ENCODE measurements at regions not wholly inside any gene's neighbourhood (a gene's known extent, or its start where the extent isn't known, plus 50 kb on each side); places are given as distances from the start of the nearest gene placed in this dataset.
"Not testable (repeated sequence)": the region's sequence is repeated elsewhere in the genome, so short reads cannot be mapped to it uniquely, and the experiment has no call there.

DNA sequence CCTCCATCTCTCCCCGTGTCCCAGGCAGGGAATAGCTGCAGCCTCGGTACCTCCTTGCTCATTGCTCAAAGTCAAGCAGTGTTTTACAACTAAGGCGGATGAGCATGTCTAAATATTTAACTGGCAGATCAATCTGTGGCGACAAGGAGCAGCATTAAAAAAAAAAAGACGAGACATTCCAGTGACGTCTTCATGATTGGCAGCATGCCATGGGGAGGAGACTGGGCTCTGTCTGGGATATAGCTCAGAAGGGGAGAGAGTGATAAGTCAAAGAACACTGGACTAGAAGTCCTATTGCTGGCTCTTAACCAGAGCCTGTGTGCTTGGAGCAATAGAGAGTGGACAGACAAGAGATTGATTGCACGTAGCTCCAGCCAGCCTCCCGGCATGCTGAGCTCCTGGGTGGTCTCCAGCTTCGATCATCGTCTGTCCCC, 287.5 kb upstream of the PODXL start:
- DNase-seq, result no peak

DNA sequence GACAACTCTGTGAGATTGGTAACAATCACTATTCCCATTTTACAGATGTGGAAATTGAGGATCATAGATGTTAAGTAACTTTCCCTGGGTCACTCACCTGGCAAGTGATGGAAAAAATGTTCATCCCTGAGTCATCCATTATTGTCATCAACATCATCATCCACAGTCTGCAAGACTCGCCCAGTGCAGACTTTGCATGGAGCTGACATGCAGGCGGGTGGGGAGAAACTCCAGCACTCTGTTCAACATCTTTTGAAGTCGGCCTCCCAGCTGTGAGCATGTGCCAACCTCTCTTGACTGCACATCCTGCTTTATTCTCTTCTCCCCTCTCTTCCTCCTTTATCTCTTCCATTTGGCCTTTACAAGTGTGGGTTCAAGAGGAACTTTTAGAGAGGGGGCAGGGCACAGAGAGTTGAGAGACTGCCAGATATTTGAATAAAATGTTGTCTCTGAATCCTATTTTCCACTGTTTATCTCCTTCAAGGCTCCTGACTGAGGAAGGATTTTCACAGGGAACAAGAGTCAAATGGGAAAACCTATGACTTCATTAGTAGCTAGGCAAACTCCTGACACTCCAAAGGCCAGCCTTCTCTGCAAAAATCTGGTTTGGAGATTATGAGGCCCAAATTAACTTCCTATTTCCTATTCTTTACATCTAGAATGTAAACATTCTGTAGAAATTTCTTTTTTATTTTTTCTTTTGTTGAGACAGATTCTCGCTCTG, 283.7 kb upstream of the PODXL start:
- no peak for DNase-seq

DNA sequence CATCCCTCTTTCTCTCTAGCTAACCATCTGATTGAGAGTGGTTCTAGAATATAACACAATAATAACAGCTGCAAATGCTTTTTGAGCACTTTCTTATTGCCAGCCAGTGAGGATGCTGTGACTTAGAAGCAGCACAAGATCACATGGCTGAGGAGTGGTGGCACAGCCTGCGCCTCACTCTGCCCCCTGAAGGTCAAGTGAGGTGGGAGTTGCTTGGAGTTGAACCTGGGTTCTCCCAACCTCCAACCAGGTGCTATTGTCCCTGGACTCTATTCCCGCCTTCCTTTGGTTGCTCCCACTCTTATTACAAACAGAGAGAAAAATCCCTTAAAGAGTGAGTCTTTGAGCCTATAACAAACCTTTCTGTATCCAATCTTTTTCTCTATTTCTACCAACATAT, 280.3 kb upstream of the PODXL start:
- DNase-seq, result no peak

DNA sequence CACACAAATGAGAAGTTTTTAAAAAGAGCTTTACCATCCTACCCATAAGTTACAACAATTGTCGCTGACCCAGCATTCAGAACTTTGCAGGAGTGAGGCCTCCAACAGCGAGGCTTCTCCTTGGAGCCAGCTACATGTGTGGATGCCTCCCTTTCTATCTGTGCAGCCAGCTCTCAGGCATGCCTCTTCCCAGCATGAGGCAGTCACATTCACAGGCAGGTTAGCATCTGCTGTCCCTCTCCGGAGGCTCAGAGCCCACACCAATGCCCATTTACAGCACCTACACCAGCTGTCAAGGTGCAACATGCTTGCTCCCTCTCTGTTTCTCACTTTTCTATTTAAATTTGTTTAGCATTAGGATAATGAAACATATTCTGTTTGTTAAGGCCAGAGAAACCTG, 278.7 kb upstream of the PODXL start:
- DNase-seq, result no peak

DNA sequence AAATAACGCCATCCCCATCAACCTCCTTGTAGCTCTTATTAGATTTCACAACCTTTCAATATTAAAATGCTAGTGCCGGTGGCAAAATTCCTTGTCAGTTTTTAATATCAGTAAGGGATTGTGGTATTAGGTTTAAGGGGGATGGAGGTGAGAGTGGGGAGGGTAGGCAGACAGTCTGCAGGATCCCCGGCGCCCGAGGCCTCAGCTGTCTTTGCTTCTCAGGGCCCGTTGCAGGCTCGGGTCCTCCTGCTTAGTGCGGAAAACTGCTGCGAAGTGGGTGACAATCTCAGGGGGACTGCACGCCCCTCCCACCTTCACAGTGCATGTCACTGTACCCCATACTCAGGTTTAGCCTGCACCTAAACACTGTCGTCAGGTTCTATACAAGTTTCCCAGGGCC, 274.3 kb upstream of the PODXL start:
- DNase-seq, result no peak

DNA sequence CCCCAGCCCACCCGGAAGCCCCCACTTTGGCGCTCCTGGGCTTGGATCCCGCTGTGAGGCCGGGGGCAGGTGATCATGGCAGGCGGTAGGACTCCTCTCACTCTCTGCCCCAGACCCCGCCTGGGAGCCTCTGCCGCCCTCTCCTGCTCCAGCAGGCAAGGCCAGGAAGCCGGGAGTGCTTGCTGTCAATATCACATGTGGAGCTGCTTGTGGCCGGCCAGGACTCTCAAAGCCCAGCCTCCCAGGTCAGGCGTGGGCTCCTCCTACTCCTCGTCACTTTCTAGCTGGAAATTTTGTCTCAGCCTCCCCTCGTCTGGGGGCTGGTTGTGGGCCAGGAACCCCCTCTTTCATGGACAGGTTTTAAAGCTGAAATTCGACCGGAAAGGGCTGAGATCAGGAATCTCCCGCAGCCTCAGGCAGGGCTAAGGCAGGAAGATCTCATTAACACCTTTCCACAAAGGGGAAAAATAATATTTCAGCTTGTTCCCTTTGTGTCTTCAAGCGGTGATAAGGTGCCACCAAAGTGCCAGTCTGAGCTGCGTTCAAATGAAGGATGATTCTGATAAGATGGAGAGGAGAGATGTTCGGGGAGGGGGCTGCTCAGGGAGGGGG, 273.6 kb upstream of the PODXL start:
- DNase-seq, result no peak

DNA sequence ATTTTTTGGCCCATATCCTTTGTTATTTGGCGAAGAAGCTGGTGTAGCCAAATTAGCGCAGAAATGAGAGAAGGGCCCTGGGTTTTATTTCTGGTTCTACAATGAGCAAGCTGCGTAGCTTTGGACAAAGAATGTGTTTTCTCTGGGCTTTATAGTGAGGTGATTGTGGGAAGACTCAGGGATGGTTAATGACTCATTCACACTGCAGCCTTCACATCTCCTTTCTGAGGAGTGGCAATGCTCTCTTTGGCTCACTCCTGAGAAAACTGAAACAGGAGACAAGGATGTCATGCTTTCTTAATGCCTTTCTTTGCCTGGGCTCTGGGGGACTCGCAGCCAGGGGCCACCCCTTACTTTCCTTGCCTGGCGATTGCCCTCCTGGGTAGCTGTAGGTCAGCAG, 271.0 kb upstream of the PODXL start:
- DNase-seq, result no peak

DNA sequence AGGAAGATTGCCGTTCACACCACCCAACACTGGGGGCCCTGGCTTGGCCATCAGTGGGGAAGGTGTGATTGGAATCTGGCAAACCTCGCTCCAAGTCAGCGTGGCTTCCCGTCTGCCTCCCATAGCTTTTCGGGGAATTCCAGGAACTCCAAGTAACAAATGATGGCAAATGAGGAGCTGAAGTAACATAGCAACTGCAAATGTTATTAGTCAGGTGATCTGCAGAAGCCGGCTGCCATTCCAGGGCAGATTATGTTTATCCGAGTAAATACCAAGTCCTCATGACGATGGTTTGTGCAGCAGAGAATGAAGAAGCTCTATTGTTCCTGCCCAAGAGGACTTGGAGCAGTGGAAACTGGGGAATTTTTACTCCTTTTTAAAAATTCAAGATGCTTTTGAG, 270.5 kb upstream of the PODXL start:
- no peak for DNase-seq

DNA sequence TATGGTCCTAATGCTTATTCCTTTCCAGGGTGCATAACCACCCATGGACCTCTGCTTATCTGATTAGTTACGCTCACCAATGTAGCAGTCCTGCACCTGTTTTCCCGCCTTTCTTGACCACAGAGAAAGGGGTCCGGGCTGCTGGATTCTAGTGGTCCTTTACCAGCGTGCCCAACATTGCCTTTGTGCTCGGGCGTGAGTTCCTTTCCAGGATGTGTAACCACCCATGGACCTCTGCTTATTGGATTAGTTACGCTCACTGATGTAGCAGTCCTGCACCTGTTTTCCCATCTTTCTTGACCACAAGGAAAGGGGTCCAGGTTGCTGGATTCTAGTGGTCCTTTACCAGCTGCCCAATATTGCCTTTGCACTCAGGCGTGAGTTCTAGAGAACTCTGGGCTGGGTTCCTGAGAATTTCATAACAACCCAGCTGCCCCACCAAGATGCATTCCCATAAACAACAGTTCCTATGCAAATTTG, 267.6 kb upstream of the PODXL start:
- DNase-seq, result not testable (repeated sequence)

DNA sequence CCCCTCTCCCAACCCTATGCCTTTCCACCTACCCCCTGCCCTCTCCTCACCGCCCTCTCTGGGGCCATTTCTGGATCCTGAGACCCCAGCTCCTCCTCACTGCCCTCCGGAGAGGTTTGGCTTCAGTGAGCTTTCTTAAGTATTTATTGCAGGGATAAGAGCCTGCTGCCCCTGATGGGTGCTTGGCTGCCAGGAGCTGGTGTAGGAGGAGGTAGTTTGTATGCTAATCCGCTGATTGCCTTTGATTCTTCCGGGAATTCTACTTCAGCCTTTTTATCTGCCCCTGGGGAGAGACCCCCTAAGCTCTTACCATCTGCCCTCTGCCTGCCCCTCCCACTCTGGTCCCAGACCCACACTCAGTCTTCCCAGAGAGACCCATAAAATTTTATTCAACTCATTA, 263.5 kb upstream of the PODXL start:
- DNase-seq, result no peak

DNA sequence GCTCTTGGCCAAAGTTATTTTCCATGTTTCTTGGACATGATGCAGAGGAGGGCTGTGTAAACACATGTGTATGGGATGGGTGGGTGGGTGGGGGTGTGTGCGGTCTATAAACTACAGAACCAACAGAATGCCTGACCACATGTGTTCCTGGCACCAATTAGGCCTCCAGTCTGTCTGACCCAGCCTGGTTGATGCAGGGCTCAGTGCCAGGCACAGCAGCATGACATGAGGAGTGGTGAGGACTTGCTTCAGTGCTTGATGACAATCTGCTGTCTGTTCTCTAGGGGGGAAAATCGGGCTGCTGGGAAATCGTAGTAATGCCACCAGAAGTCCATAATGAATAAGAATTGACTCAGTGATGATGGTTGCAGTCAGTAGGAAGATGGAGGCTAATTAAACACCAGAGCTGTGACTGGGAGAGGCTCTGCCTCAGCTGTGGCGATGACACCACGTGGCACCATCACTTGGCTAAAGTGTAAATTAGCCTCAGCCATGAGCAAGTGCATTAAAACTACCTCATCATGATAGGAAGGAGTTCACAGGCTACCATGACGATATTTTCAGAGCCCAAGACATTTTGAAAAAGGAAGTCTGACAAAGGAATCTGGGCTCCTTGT, 260.1 kb upstream of the PODXL start:
- no peak for DNase-seq

DNA sequence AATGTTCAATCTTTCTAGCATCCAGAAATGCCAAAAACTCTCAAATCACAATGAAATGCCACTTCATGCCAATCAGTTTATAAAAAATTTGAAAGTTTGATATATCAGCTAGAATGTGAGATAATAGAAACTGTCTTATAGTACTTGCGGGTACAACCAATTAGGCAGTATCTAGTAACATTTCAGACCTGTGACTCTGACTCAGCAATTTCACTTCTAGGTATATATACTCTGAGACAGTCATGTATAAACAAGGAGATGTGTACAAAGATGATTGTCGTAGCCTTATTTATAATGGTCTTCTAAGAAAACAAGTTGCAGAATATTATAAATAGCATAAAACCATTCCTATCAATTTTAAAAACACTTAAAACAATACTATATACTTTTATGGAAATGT, 252.3 kb upstream of the PODXL start:
- no peak for DNase-seq

DNA sequence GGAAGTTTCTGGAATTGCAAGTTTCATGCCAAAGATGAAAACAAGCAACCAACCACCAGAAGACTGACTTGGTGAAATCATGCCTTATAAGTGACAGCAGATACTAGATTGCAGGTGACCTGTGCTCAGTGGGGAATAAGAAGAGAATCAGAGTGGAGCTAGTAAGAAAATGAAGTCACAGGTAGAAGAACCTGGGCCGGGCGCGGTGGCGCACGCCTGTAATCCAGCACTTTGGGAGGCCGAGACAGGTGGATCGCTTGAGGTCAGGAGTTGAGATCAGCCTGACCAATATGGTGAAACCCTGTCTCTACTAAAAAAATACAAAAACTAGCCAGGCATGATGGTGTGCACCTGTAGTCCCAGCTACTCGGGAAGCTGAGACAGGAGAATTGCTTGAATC, 251.7 kb upstream of the PODXL start:
- DNase-seq, result not testable (repeated sequence)

DNA sequence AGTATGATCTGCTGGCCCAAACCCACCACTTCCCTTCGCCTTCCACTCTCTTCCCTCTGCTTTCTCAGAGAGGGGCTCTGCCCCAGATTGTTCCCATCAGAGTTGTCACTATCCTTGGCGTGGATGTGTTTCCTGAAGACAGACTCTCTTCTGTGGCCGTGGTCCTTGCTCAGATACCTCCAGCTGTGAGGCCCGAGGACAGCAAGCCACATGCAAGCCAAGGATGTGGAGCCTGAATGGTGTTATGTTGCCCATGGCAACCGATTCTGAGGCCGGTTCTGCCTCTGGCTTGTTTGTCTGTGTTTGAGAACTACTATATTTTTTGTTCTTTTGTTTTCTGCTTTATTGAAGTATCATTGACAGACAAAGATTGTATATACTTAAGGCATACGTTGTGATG, 247.4 kb upstream of the PODXL start:
- DNase-seq, result no peak

DNA sequence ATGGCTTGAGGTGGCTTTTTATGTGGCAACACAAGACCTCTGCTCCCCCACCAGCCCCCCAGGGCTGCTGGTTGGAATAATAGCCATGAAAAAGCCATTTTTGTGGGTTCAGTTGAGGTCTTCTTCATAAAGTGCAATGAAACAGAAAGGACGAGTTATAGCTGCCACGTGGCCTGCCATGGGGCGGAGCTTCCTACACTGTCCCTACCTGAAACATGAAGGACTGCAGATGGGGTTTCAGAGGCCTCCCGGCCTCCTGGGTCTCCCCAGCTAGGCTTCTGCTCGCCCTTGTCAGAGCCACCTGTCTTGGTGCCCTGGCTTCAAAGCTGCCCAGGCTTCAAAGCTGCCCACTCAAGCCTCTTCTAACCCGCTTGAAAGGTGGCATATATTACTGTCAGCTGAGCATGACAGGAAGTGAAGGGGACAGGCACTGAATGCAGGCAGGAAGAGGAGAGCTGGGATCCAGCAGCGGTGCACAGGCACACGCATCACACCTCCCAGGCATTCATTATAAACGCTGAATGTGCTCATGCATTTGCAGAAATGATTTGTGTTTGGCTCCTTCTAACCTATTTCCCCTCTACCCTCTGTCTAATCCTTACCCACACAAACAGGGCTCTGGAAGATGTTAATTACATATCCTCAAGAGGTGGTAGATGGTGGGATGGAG, 245.9 kb upstream of the PODXL start:
- no peak for DNase-seq

DNA sequence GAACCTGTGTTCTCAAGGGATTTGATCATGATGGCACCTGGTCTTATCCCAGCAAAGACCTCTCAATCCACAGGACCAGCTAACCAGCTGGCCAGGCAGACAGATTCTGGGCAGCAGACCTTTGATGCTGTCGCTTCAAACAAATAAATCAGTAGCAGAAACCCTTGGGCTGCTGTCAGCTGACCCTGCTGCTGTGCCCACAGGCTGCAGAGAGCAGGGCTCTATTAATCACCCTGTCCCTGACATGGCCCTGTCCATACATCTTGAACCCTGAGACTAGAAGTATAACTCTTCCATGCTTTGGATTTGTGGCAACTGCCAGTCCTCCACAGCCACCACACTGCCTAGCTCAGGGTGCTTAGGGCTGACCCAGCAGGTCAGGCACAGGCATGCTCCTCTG, 244.1 kb upstream of the PODXL start:
- no peak for DNase-seq

DNA sequence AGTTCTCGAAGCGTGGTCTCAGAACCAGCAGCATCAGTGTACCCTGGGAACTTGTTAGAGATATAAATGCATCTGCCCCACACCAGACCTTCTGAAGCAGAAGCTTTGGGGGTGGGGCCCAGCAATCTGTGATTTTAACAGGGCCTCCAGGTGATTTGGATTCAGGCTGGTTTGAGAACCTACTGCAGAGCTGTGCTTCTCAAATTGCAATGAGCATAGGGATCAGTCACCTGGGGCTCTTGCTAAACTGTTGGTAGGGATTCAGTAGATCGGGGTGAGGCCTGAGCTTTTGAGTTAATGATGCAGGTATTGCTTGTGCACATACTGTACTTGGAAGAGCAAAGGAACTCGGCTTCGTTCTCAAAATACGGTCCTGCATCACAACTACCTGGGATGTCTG, 243.6 kb upstream of the PODXL start:
- DNase-seq, result no peak

DNA sequence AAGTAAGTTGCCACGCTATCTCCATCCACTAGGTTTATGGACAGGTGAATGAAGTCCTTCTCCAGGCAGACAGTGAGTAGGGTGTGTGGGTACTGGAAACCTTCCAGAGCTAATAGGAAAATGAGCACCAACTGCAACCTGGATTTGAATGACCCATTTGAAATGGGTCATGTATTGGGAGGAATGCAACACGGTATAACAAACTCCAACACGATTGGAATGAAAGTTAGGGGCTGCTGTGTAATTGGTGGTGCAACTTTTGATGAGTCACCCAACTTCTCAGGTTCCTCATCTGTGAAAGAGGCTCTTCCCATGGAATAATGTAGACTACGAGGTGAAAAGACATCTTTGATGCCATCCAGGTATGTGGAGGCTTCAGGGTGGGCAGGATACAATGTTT, 241.4 kb upstream of the PODXL start:
- no peak for DNase-seq

DNA sequence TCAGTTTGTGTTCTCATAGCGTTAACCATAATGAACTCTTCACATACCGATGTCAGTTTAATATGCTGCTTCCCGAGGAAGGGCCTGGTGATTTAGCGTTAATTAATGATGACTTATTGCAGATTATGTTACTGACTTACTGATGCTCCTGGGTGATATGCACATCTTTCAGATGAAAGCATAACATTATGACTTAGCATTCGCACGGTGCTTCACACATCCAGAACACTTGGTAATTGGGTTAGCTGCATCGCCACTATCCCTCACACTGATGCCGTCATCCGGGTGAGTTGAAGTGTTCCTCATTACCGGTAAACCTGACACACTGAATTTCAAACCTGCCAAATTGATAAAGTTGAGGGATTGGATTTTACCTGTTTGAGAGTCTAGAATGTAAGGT, 239.0 kb upstream of the PODXL start:
- no peak for DNase-seq

DNA sequence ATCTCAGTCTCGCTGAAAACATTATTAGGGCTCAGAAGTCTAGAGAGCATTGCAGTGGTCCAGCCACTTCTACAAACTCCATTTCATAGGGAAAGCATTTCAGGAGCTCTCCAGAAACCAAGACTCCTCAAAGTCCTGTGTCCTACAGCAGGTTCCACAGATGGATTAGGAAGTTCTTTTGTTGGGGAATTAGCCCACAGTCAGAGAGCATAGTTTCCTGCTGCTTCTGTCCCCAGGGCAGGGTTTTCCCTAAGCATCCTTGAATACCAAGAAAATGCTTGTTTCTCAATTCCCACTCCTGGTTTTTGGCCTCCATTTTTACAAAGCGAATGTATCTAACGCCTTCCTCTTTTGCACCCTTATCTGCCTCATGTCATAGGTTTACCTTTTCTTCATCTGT, 235.9 kb upstream of the PODXL start:
- no peak for DNase-seq

DNA sequence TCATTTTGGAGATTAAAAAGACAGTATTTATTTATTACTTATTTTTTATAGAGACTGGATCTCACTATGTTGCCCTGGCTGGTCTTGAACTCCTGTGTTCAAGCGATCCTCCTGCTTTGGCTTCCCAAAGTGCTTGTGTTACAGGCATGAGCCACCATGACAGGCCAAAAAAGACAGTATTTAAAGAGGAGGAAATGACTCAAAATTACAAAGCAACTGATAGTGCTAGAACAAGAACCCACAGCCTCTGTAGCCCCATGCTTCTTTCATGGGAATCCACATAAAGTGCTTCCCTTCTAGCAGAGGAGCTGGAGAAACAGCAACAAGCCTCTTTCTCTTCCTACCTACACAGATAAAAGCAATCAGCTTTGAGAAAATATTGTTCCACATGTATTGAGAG, 230.7 kb upstream of the PODXL start:
- no peak for DNase-seq

DNA sequence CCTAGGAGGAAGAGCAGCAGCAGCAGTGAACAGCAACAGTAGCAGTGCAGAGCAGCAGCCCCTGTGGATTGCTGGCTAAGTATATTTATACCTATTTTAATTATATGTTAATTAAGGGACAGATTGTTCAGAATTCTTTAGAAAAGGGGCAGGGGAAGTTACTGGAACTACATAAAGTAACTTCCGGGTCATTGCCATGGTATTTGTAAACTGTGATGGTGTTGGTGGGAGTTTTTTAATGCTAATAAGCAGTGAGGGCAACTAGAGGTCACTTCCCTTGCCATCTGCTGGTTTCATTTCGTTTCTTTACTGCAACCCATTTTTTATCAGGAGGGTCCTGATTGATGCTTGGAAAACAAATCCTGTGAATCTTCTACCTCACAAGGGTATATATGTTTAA, 229.8 kb upstream of the PODXL start:
- DNase-seq, result no peak

DNA sequence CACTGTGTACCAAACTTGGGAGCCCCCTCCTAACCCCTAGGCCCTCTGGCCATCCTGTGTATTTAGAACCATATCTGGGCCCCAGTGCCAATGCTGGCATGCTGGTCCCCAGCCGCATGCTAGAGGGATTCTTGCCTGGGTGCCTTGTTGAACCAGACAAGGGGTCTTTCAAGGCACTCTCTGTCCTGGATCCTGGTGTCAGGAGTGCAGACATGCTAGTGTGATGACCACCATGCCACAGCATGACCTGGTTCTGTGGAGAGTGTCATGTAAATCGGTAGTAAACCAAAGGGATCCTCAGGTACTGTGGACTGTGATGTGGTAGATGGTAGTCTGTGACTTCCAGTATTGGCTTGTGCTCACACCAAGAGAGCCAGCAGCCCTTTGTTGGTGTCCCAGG, 222.2 kb upstream of the PODXL start:
- DNase-seq, result no peak
